HK-2 (cell line): ENCODE measurements at regions not wholly inside any gene's neighbourhood (a gene's known extent, or its start where the extent isn't known, plus 50 kb on each side); places are given as distances from the start of the nearest gene placed in this dataset.
"Not testable (repeated sequence)": the region's sequence is repeated elsewhere in the genome, so short reads cannot be mapped to it uniquely, and the experiment has no call there.

Source experiments
- DNase-seq: peaks from one replicate; pipeline ENCODE4 v3.0.0-alpha.2; 2018; ENCODE audit not compliant: unreplicated experiment

- no peak for DNase-seq
Measured at GRCh38 chr10:85318809-85319807, 990.7 kb downstream of the CCSER2 start.

- DNase-seq, result no peak
Measured at GRCh38 chr10:85319826-85320225, 991.4 kb downstream of the CCSER2 start.

- no peak for DNase-seq
Measured at GRCh38 chr10:85333594-85333993, 1005.2 kb downstream of the CCSER2 start.

GRCh38 chr10:85362401-85362800 is 1004.2 kb downstream of the GRID1 start:
- no peak for DNase-seq

GRCh38 chr10:85377029-85377806 is 989.4 kb downstream of the GRID1 start:
- no peak for DNase-seq

GRCh38 chr10:85379338-85379737 is 987.3 kb downstream of the GRID1 start:
- DNase-seq, result no peak

- no peak for DNase-seq
Measured at GRCh38 chr10:85400981-85401695, 965.5 kb downstream of the GRID1 start.

GRCh38 chr10:85402541-85402940 is 964.1 kb downstream of the GRID1 start:
- no peak for DNase-seq

- DNase-seq, result no peak
Measured at GRCh38 chr10:85407088-85407487, 959.5 kb downstream of the GRID1 start.

GRCh38 chr10:85408388-85408787 is 958.2 kb downstream of the GRID1 start:
- no peak for DNase-seq

GRCh38 chr10:85410586-85410985 is 956.0 kb downstream of the GRID1 start:
- not testable (repeated sequence) for DNase-seq

- DNase-seq, result no peak
Measured at GRCh38 chr10:85413570-85413969, 953.0 kb downstream of the GRID1 start.

GRCh38 chr10:85420501-85421191 is 945.9 kb downstream of the GRID1 start:
- DNase-seq, result no peak

GRCh38 chr10:85421421-85421820 is 945.2 kb downstream of the GRID1 start:
- DNase-seq, result no peak

GRCh38 chr10:85429126-85429525 is 937.5 kb downstream of the GRID1 start:
- DNase-seq, result no peak

GRCh38 chr10:85430991-85431390 is 935.6 kb downstream of the GRID1 start:
- DNase-seq, result no peak

GRCh38 chr10:85433248-85433647 is 933.3 kb downstream of the GRID1 start:
- no peak for DNase-seq

GRCh38 chr10:85444868-85445267 is 921.7 kb downstream of the GRID1 start:
- no peak for DNase-seq

- no peak for DNase-seq
Measured at GRCh38 chr10:85445702-85446101, 920.9 kb downstream of the GRID1 start.

GRCh38 chr10:85446827-85447226 is 919.8 kb downstream of the GRID1 start:
- DNase-seq, result no peak

- DNase-seq, result no peak
Measured at GRCh38 chr10:85447690-85448089, 918.9 kb downstream of the GRID1 start.
